ENCODE measurements at regions not wholly inside any gene's neighbourhood (a gene's known extent, or its start where the extent isn't known, plus 50 kb on each side); places are given as distances from the start of the nearest gene placed in this dataset.

DNA sequence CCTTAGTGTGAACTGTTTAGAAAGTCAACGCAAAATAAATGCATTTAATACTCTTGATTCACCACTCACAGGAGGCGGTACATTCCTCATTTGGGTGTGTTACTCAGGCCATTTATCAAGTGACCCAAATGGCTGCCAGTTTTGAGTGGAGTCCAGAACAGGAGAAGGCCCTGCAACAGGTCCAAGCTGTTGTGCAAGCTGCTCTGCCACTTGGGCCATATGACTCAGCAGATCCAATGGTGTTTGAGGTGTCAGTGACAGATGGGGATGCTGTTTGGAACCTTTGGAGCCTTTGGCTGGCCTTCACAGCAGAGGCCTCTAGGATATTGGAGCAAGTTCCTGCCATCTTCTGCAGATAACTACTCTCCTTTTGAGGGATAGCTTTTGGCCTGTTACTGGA is 609.2 kb downstream of the KCNT2 start:
- DNase-seq = no peak

DNA sequence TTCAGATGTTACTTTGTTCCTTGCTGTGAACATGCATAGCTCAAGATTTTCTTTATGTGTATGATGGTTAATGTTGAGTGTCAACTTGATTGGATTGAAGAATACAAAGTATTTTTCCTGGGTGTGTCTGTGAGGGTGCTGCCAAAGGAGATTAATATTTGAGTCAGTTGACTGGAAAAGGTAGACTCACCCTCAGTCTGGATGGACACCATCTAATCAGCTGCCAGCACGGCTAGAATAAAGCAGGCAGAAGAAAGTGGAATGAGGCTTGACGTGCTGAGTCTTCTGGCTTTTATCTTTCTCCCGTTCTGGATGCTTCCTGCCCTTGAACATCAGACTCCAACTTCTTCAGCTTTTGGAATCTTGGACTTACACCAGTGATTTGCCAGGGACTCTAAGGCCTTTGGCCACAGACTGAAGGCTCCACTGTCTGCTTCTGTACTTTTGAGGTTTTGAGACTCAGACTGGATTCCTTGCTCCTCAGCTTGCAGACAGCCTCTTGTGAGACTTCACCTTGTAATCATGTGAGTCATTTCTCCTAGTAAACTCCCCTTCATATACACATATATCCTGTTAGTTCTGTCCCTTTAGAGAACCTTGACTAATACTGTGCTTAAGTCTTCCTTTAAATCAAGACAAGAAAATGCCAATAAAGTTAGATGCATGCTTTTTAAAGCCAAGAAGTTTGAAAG is 626.6 kb downstream of the KCNT2 start:
- no peak for DNase-seq

DNA sequence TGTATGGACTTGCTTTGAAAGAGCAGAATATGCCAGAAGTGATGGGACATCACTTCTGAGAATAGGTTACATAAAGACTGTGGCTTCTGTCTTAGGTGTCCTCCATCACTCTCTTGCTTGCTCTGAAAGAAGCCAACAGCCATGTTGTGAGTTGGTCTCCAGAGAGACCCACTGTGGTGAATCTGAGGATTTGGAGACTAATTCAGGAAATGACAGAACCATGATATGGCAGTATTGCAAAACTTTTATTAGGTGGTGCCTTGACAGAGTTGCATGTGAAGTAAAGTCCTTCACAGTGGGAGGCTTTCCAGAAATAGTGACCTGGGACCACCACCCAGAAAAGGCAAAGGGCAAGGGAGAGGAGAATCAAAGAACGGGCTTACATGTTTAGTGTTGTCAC is 628.6 kb downstream of the KCNT2 start:
- DNase-seq = no peak

- no peak for DNase-seq
These were observed 634.8 kb downstream of the KCNT2 start for GRCh38 chr1:195973311-195973904.

DNA sequence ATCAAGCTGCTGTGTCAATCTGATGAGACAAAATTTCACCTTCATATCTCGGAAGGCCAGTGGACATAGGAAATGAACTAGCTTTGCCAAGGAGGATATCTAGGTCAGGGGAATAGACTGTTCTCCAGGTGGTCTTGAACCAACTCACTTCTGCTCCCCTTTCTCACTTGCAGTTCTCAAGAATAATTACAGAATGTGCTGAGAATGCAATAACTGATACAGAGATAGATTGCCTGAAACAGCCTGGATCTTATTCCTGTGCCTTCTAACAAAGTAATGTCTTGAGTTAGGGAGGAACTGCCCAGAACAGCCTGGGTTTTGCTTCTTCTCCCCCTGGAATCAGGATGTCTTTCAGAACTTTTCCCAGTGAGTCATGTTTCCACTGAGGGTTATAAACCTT is 636.7 kb downstream of the KCNT2 start:
- DNase-seq = no peak

- no peak for DNase-seq
These were observed 638.0 kb downstream of the KCNT2 start for GRCh38 chr1:195970209-195970608.

- DNase-seq = no peak
These were observed 642.8 kb downstream of the KCNT2 start for GRCh38 chr1:195965475-195965874.

DNA sequence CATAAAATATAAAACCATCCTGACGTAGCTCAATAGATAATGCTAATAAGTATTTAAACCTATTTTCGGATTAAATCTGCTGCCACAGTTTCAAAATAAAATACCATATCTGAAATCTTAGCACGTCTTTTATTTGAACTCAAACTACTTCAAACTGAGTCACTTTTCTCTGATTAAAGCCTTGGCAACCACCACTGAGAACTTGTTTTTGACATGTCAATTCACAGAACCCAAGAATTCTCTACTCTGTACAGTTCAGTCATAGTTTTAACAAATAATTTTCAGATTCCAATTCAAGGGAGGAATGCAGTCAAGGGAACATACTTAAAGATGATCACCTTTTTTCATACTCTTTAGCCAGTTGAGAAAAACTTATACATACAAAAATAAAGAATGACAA is 643.2 kb downstream of the KCNT2 start:
- no peak for DNase-seq

DNA sequence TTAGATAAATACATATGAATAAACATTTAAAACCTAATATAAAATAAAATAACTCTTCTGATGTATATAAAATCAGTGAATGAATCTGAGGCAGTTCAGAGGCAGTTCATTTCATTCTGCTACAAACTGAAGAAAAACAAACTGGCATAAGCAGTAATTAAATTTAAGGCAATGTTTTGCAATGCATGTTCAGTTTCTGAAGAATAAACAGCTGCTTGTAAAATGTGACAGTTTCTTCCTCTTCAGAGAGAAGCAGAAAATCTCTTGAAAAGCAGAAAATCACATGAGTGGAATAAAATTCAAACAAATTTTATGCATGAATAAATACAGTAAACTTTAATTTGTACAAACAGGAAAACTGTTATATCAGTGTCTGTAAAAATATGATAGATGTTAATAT is 643.7 kb downstream of the KCNT2 start:
- DNase-seq = no peak

- no peak for DNase-seq
These were observed 646.2 kb downstream of the KCNT2 start for GRCh38 chr1:195962051-195962450.

DNA sequence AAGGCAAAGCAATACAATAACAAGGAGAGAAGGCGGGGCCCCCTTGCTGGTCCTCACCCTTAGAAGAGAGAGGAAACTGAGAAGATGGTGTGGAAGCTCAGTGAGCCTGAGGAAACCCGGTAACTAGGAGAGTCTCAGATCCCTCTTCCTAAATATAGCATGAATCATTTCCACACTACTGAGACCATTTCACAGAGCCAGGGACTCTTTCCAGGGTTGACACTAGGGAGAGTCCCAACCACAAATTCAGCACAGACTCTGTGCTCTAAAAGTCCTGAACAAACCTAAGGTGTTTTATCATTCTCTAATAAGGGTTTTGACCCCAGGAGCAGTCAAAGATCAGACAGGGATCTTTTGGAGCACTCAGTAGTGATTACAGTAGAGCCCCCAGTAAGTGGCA is 647.7 kb downstream of the KCNT2 start:
- DNase-seq = no peak

DNA sequence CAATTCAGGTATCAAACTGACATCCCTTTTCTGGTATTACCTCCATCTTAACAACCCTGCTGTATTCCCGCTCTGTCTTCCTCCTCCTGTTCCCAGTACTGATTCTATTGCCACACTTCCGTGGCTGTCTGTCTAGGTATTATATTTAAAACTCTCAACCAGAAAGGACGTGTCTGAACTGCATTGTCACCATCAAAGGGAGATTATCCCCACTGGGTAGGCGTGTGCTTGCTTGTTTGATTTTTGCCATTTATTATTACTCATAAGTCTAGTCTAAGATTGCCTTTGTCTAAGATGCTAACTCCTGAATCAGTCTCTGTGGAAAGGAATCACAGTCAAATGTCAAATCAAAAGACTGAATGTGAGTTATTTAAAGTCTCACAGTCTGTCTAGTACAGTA is 650.1 kb downstream of the KCNT2 start:
- no peak for DNase-seq

GRCh38 chr1:195956845-195957244 is 651.4 kb downstream of the KCNT2 start:
- no peak for DNase-seq

DNA sequence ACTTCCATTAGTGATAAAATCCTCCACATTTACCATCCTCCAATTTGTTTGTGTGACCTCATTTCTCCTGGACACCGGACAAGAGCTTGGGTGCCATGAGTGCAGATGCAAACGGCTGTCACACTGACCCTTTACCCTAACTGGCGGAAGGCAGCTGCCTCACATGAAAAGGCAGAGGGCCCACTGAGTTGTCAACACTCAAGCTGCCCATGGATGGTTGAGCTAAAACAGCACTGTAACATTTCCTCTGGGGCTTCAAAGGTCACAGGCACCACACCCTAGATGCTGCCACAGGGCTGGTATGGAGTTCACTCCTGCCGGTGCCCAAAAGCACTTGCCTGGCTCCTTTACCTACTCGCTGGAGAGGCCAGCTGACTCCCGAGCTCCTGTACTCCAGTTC is 653.4 kb downstream of the KCNT2 start:
- DNase-seq = no peak

DNA sequence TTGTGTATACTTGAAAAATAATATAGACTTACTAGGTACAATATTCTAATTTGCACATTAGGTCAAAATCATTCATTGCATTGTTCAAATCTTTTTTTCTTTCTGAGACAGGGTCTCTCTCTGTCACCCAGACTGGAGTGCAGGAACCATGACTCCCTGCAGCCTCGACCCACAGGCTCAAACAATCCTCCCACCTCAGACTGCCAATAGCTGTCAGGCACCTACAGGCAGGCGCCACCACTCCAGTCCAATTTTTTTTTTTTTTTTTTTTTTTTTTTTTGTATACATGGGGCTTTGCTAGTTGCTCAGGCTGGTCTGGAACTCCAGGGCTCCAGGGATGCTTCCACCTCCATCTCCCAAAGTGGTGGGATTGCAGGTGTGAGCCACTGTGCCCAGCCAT is 656.9 kb downstream of the KCNT2 start:
- no peak for DNase-seq

DNA sequence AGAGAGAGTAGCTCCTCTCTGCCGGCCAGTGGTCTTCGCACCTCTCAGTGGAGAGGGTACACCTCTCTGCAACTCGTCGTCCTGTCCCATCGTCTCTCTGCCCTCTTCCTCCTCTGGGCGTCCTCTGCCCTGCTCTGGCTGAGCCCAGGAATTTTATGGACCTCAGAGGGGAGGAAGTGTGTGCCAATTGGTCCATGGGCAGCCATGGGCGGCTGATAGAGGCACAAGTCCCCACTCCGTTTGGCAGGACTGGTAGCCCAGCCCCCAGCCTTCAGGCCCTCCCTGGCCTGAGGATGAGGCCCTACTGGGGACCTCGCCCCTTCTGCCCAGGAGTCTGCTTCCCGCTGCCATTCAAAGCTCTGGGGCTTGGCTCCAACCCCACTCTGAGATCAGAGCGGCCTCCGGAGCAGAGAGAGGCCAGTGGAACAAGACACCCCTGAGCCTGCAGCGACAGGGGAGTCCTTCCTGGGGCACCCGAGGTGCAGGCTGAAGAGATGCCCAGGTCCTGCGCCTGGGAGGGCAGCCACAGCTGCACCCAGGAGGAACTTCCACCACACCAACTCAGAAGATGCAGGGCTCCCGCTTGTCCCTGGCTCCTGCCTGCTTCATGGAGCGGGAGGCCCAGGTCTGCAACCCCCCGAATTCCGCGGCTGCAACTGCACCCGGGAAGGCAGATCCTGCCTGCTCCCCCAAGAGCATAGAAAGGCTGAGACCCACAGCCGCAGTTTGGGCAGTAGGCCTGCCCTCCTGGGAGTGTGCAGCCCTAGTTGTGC is 659.9 kb downstream of the KCNT2 start:
- no peak for DNase-seq

GRCh38 chr1:195946500-195946899 is 661.7 kb downstream of the KCNT2 start:
- no peak for DNase-seq

DNA sequence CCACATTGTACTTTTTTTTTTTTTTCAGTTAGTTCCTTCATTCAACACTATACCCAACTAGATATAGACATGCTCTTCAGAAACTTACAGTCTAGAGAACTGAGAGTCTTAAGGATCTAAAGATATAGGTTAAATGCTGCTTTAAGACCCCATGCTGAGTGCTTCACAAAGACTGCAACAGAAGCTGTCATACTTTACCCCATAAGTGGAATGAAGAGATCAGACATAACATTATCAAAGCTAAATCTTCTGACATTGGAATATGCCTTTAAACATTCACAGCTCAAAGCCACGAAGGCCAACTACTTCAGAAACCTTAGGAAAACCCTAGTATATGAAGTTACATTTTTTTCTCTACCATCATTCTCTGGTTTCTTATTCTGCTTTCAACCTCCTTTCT is 666.4 kb downstream of the KCNT2 start:
- DNase-seq = no peak

DNA sequence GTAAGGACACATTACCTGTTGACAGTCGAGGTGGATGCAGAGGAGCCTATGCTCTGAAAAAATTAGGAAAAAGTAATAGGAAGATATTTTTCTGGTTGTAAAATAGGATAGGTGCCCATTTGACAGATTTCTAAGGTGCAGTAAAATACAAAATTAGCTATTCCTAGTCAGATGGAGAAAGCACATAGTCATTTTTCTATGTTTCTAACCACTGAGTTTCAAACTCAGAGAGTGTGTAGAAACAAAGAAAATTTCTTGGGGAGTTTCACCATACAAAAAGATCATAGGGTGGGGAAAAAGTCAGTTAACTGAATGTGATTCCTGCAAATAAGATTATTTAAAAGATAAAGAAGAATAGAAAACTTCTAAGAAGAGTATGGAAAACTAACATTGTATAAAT is 666.9 kb downstream of the KCNT2 start:
- no peak for DNase-seq

DNA sequence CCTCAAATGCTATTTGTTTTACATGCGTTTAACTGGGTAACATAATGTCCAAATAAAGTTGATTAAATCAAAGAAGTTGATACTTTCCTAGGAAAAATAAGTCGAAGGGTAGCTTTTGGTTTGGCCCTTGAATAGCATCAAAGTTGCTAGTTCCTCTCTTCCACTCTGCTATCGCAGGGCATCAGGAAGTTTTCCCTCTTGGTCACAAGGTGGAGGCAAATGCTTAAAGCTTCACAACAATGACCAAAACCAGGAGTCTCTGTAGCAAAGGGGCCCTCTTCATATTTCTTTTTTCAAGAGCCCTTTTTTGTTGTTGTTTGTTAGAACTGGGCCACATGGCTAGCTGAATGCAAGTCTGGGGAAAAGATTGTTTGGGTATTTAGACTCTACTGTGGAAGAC is 668.4 kb downstream of the KCNT2 start:
- no peak for DNase-seq

GRCh38 chr1:195934817-195935553 is 673.3 kb downstream of the KCNT2 start:
- DNase-seq = no peak

- no peak for DNase-seq
These were observed 674.4 kb downstream of the KCNT2 start for GRCh38 chr1:195933835-195934234.

- DNase-seq = no peak
These were observed 692.4 kb downstream of the KCNT2 start for GRCh38 chr1:195915826-195916225.

DNA sequence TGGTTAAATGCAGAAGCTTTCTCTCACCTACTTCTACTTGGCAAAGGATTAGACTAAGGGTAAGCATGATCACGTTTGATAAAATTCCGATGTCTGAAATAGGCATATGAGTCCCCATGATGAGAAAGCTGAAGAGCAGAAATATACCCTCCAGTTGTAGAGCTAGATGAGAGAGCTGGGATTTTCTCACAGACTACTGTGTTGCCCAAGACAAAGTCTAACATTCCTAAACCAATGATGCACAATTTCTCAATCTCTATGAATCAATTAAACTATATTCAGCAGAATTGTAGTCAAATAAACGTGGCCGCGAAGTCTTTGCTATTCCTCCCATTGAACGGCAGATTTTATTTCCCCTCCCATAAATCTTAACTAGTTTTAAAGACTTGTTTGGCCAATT is 699.2 kb downstream of the KCNT2 start:
- no peak for DNase-seq

Measured in RPMI8226 (cell line).